HCT116 (cell line): ENCODE measurements at regions not wholly inside any gene's neighbourhood (a gene's known extent, or its start where the extent isn't known, plus 50 kb on each side); places are given as distances from the start of the nearest gene placed in this dataset.

Experiments
- ATAC-seq: fragments of 200-7000 bp; cut with Tn5 transposase; 2 replicates; pipeline ENCODE4 v1.9.1; 2020; ENCODE audit warnings: mild to moderate bottlenecking, moderate library complexity
- BruUV-seq: library from RNA; stranded (reverse); fragments of 400-500 nt; replicated peaks from 2 replicates; lab custom pipeline; 2021; lab: Mats Ljungman, UMichigan
- CTCF ChIA-PET: fragments of 300-600 bp; sonication (Branson Sonifier 250); formaldehyde crosslinking; loops from one replicate; lab custom pipeline; 2021; ENCODE audit warnings: antibody characterized with exemption; lab: Charles Lee
- POLR2A ChIA-PET: fragments of 300-600, 350-600 bp; sonication (Branson Sonifier 250); formaldehyde crosslinking; loops from one replicate; lab custom pipeline; 2021; ENCODE audit warnings: antibody characterized with exemption; lab: Charles Lee
- RAD21 ChIA-PET, 2 experiments: fragments of 300-600 bp; sonication (Branson Sonifier 250); formaldehyde crosslinking; loops; one replicate each; lab custom pipeline; 2023; ENCODE audit warnings: low total read pairs in 2 of 2; ENCODE audit not compliant: uncharacterized antibody in 2 of 2, unreplicated experiment in 2 of 2, low non-redundant PET in 1 of 2; lab: Charles Lee
- DNase-seq: peaks from one replicate; pipeline ENCODE4 v3.0.0-alpha.2; 2010; ENCODE audit warnings: low read depth, low spot score
- H2AFZ ChIP-seq: fragments of 200-600 bp; shearing (Covaris generic), sonication (generic); 2 replicates; pipeline ENCODE4 v1.6.1; 2017; ENCODE audit warnings: low read depth, mixed run types, mixed read lengths, antibody characterized with exemption, low read length; ENCODE audit not compliant: poor library complexity, severe bottlenecking
- H3K27ac ChIP-seq: 2 replicates; pipeline ENCODE4 v1.5.1; 2012; ENCODE audit warnings: low read depth, low read length
- H3K27me3 ChIP-seq: fragments of 200-600 bp; sonication (generic); 2 replicates; pipeline ENCODE4 v1.6.1; 2016; ENCODE audit warnings: mixed run types, low read length, mixed read lengths; ENCODE audit not compliant: insufficient read depth
- H3K36me3 ChIP-seq, 2 experiments: fragments of 200-500 bp in 1 of 2; fragments of 200-600 bp in 1 of 2; sonication (Bioruptor generic) in 1 of 2; sonication (generic) in 1 of 2; 2 replicates each; pipeline versions ENCODE4 v1.5.1 to v1.6.1; 2014 to 2016; ENCODE audit warnings: low read length in 2 of 2, inconsistent platforms in 1 of 2, mixed read lengths in 1 of 2, mixed run types in 1 of 2; ENCODE audit not compliant: insufficient read depth in 2 of 2, control insufficient read depth in 1 of 2
- H3K4me1 ChIP-seq, 2 experiments: fragments of 200-600 bp in 1 of 2; sonication (generic) in 1 of 2; 2 replicates each; pipeline versions ENCODE4 v1.5.1 to v1.6.1; 2012 to 2017; ENCODE audit warnings: low read length in 2 of 2, inconsistent platforms in 1 of 2, mild to moderate bottlenecking in 1 of 2, mixed read lengths in 1 of 2, mixed run types in 1 of 2, moderate library complexity in 1 of 2; ENCODE audit not compliant: insufficient read depth in 2 of 2, control insufficient read depth in 1 of 2
- H3K4me2 ChIP-seq: fragments of 200-600 bp; sonication (generic); 2 replicates; pipeline ENCODE4 v1.6.1; 2017; ENCODE audit warnings: mixed run types, low read length, mixed read lengths
- H3K4me3 ChIP-seq, 2 experiments: fragments of 200-600 bp in 1 of 2; sonication (generic) in 1 of 2; replicated peaks in 1 of 2; 2 replicates each; pipeline ENCODE4 v1.5.1; 2011 to 2016; ENCODE audit warnings: low read length in 2 of 2, control low read depth in 1 of 2, low read depth in 1 of 2, mild to moderate bottlenecking in 1 of 2, mixed read lengths in 1 of 2, mixed run types in 1 of 2
- H3K79me2 ChIP-seq: fragments of 200-600 bp; sonication (generic); 2 replicates; pipeline ENCODE4 v1.6.1; 2017; ENCODE audit warnings: mild to moderate bottlenecking, mixed run types, low read length, moderate library complexity, mixed read lengths; ENCODE audit not compliant: insufficient read depth
- H3K9ac ChIP-seq: fragments of 200-600 bp; sonication (generic); 2 replicates; pipeline ENCODE4 v1.6.1; 2016; ENCODE audit warnings: low read length, mixed read lengths
- H3K9me2 ChIP-seq: fragments of 200-600 bp; sonication (generic), shearing (Covaris generic); 2 replicates; pipeline ENCODE4 v1.6.1; 2017; ENCODE audit warnings: mixed run types, mild to moderate bottlenecking, moderate library complexity; ENCODE audit not compliant: insufficient read depth
- H3K9me3 ChIP-seq, 2 experiments: fragments of 200-500 bp in 1 of 2; fragments of 200-600 bp in 1 of 2; sonication (Bioruptor generic) in 1 of 2; sonication (generic) in 1 of 2; 2 replicates each; pipeline ENCODE4 v1.6.1; 2014 to 2017; ENCODE audit warnings: low read length in 2 of 2, mixed read lengths in 2 of 2, inconsistent platforms in 1 of 2, low read depth in 1 of 2, mild to moderate bottlenecking in 1 of 2, mixed run types in 1 of 2, moderate library complexity in 1 of 2; ENCODE audit not compliant: control insufficient read depth in 1 of 2, insufficient read depth in 1 of 2
- H4K20me1 ChIP-seq: fragments of 200-600 bp; sonication (generic), shearing (Covaris generic); 2 replicates; pipeline ENCODE4 v1.6.1; 2017; ENCODE audit warnings: mixed run types, mild to moderate bottlenecking, moderate library complexity; ENCODE audit not compliant: insufficient read depth
- CBX3 ChIP-seq: IDR thresholded peaks from 2 replicates; pipeline ENCODE4 v1.6.1; 2012; ENCODE audit warnings: low read depth
- CEBPB ChIP-seq: IDR thresholded peaks from 2 replicates; pipeline ENCODE4 v1.6.1; 2012; ENCODE audit warnings: low read depth
- ELF1 ChIP-seq: IDR thresholded peaks from 2 replicates; pipeline ENCODE4 v1.6.1; 2012; ENCODE audit warnings: low read depth, borderline replicate concordance
- EZH2 ChIP-seq: fragments of 200-600 bp; sonication (generic); IDR thresholded peaks from 2 replicates; pipeline ENCODE4 v1.6.1; 2017; ENCODE audit warnings: antibody characterized with exemption, mixed run types
- EZH2phosphoT487 ChIP-seq: fragments of 200-600 bp; IDR thresholded peaks from 2 replicates; pipeline ENCODE4 v1.6.1; 2018; ENCODE audit warnings: antibody characterized with exemption, borderline replicate concordance
- FOSL1 ChIP-seq: IDR thresholded peaks from 2 replicates; pipeline ENCODE4 v1.6.1; 2012; ENCODE audit warnings: low read depth
- POLR2A ChIP-seq: IDR thresholded peaks from 2 replicates; pipeline ENCODE4 v1.7.0; 2011; ENCODE audit warnings: borderline replicate concordance; ENCODE audit not compliant: insufficient read depth, insufficient read length; ENCODE audit errors: extremely low read depth
- POLR2AphosphoS5 ChIP-seq: IDR thresholded peaks from 2 replicates; pipeline ENCODE4 v1.6.1; 2011; ENCODE audit warnings: mild to moderate bottlenecking, low read depth, low read length, moderate library complexity
- RAD21 ChIP-seq: IDR thresholded peaks from 2 replicates; pipeline ENCODE4 v1.6.1; 2012; ENCODE audit warnings: low read depth, mild to moderate bottlenecking
- YY1 ChIP-seq: IDR thresholded peaks from 2 replicates; pipeline ENCODE4 v1.6.1; 2011; ENCODE audit warnings: low read length, low read depth, moderate library complexity, mild to moderate bottlenecking; ENCODE audit not compliant: insufficient replicate concordance; ENCODE audit errors: extremely low read depth
- ZBTB33 ChIP-seq: IDR thresholded peaks from 2 replicates; pipeline ENCODE4 v1.6.1; 2011; ENCODE audit warnings: mild to moderate bottlenecking, low read length, moderate library complexity; ENCODE audit not compliant: insufficient replicate concordance; ENCODE audit errors: extremely low read depth
- ZFX ChIP-seq: fragments of 450-650 bp; IDR thresholded peaks from 2 replicates; pipeline ENCODE4 v1.6.1; 2017
- ZNF274 ChIP-seq: fragments of 200-500 bp; sonication (Bioruptor generic); IDR thresholded peaks from 2 replicates; pipeline ENCODE4 v1.6.1; 2014; ENCODE audit warnings: mild to moderate bottlenecking, low read depth, low read length, inconsistent platforms
- intact Hi-C: fragments of 100-400 bp; cut with micrococcal nuclease; formaldehyde crosslinking; loops from 2 replicates; pipeline ENCODE4 v1.10.0; 2022
- TF ChIP-seq, protein P1 (sequence below): IDR thresholded peaks from 2 replicates; pipeline ENCODE4 v1.6.1; 2012

DNA sequence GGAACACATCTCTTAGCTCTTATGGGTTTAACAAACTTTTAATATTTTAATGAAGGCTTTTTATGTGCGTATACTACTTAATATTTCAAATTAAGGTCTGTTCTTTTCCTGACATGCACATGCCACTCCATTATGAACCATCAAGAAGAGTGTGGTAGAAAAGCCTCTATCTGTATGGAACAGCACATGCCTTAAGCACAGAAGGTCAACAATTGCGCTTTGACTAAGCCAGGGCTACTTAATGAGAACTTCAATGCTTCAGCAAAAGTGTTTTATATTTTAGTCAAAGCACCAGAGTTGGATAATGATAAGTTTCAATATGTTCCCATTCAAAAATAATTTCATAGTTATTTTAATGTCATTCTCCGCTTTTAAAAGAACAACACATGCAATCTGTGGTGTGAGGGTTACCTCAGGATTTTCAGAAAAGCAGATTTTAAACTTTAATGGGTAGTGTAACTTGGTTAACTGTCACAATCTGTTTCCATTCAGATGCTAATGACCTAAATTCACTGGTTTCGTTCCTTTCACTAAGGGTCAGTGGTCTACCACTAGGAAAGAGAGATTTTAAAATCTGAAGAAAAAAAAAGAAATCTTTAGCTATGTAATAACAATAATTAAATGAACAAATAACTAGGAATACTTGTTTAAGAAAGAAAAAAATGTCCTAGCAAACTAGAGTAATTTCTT is 193.4 kb upstream of the NOVA1 start:
- Histone ChIP-seq H4K20me1 (no peaks in the 10 kb centered on the region), H3K79me2 (no peaks in the 10 kb centered on the region), H3K9ac (no peak overlapping the region), H3K9me3 (peaks cover 8 to 17% of the 10 kb centered on the region in 2 experiments; a peak in 2 of 4 replicates), H3K4me1 (no peaks in the 10 kb centered on the region), H2AFZ (no peak overlapping the region), H3K27ac (no peak overlapping the region), H3K27me3 (no peaks in the 10 kb centered on the region), H3K4me3 (no peak overlapping the region), H3K9me2 (no peaks in the 10 kb centered on the region)
- no peak for DNase-seq
- BruUV-seq = no TSS peak
- RAD21 ChIA-PET = no interaction called here
- POLR2A ChIA-PET = no interaction called here
- TF ChIP-seq ZNF274 (no peak), ZFX (no peak), ZBTB33 (no peak), FOSL1 (no peak), CEBPB (no peak)
- TF ChIP-seq, all 23 proteins: peak for 0
- no peaks in the 10 kb centered on the region for H3K36me3 ChIP-seq
- H3K4me2 ChIP-seq = no peak overlapping the region
- CTCF ChIA-PET = no interaction called here
- ATAC-seq = no peak
- intact Hi-C loops = no loop called here

GRCh38 chr14:26794731-26795130 is 196.9 kb upstream of the NOVA1 start:
- no peak overlapping the region for H3K9ac ChIP-seq
- no peak overlapping the region for H3K4me3 ChIP-seq
- H3K9me2 ChIP-seq = no peaks in the 10 kb centered on the region
- peaks cover 11 to 13% of the 10 kb centered on the region in 2 experiments; a peak in 2 of 4 replicates for H3K9me3 ChIP-seq
- no peaks in the 10 kb centered on the region for H3K4me1 ChIP-seq
- no peaks in the 10 kb centered on the region for H3K27me3 ChIP-seq
- BruUV-seq = no TSS peak
- no peaks in the 10 kb centered on the region for H3K79me2 ChIP-seq
- CTCF ChIA-PET = no interaction called here
- H4K20me1 ChIP-seq = no peaks in the 10 kb centered on the region
- intact Hi-C loops = no loop called here
- DNase-seq = no peak
- no peak overlapping the region for H3K27ac ChIP-seq
- H3K4me2 ChIP-seq = no peak overlapping the region
- no peak overlapping the region for H2AFZ ChIP-seq
- POLR2A ChIA-PET = no interaction called here
- RAD21 ChIA-PET = no interaction called here
- ATAC-seq = no peak
- no peaks in the 10 kb centered on the region for H3K36me3 ChIP-seq
- TF ChIP-seq RAD21 = no peak
- TF ChIP-seq POLR2A = no peak
- TF ChIP-seq CEBPB = no peak
- no peak for TF ChIP-seq EZH2
- TF ChIP-seq FOSL1 = no peak
- TF ChIP-seq POLR2AphosphoS5 = no peak
- no peak for TF ChIP-seq ELF1
- TF ChIP-seq ZBTB33 = no peak
- TF ChIP-seq EZH2phosphoT487 = no peak
- TF ChIP-seq CBX3 = no peak
- TF ChIP-seq, protein P1, sequence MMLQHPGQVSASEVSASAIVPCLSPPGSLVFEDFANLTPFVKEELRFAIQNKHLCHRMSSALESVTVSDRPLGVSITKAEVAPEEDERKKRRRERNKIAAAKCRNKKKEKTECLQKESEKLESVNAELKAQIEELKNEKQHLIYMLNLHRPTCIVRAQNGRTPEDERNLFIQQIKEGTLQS = no peak
- TF ChIP-seq YY1 = no peak
